ENCODE measurements at regions not wholly inside any gene's neighbourhood (a gene's known extent, or its start where the extent isn't known, plus 50 kb on each side); places are given as distances from the start of the nearest gene placed in this dataset.

GRCh38 chr16:65807858-65808257, 558.6 kb upstream of the CDH5 start:
- TF ChIP-seq POLR2A (IDR thresholded peaks at IDR 0.05), result no peak
- TF ChIP-seq CTCF (IDR thresholded peaks at IDR 0.05), result no peak
